HL-60 (cell line): ENCODE measurements at regions not wholly inside any gene's neighbourhood (a gene's known extent, or its start where the extent isn't known, plus 50 kb on each side); places are given as distances from the start of the nearest gene placed in this dataset.

ENCODE experiments used
- DNase-seq, 2 experiments: peaks; one replicate each; pipeline ENCODE4 v3.0.0-alpha.2; 2010 to 2020; ENCODE audit warnings: low read depth in 1 of 2, low spot score in 1 of 2
- H3K27ac ChIP-seq: fragments of 250-450 bp; sonication (Bioruptor Pico); replicated peaks from 2 replicates; pipeline ENCODE4 v1.5.1; 2020; ENCODE audit warnings: mild to moderate bottlenecking, moderate library complexity
- H3K27me3 ChIP-seq: fragments of 250-450 bp; sonication (Bioruptor Pico); 2 replicates; pipeline ENCODE4 v1.5.1; 2021; ENCODE audit warnings: mild to moderate bottlenecking, moderate library complexity; ENCODE audit not compliant: insufficient read depth, poor library complexity, severe bottlenecking
- H3K4me3 ChIP-seq: replicated peaks from 2 replicates; pipeline ENCODE4 v1.5.1; 2011; ENCODE audit warnings: mild to moderate bottlenecking, control low read depth, low read length; ENCODE audit not compliant: insufficient read depth
- CTCF ChIP-seq: IDR thresholded peaks from one replicate; pipeline ENCODE4 v1.5.1; 2011; ENCODE audit warnings: low read length, control low read depth, inconsistent platforms; ENCODE audit not compliant: insufficient read depth
- GABPA ChIP-seq: IDR thresholded peaks from 2 replicates; pipeline ENCODE4 v1.6.1; 2012; ENCODE audit warnings: low read depth
- POLR2AphosphoS5 ChIP-seq: IDR thresholded peaks from 2 replicates; pipeline ENCODE4 v1.6.1; 2012; ENCODE audit warnings: low read depth
- REST ChIP-seq: IDR thresholded peaks from 2 replicates; pipeline ENCODE4 v1.6.1; 2012; ENCODE audit warnings: low read depth; ENCODE audit not compliant: insufficient replicate concordance
- SPI1 ChIP-seq: IDR thresholded peaks from 2 replicates; pipeline ENCODE4 v1.6.1; 2012; ENCODE audit warnings: low read depth, mild to moderate bottlenecking, borderline replicate concordance

DNA sequence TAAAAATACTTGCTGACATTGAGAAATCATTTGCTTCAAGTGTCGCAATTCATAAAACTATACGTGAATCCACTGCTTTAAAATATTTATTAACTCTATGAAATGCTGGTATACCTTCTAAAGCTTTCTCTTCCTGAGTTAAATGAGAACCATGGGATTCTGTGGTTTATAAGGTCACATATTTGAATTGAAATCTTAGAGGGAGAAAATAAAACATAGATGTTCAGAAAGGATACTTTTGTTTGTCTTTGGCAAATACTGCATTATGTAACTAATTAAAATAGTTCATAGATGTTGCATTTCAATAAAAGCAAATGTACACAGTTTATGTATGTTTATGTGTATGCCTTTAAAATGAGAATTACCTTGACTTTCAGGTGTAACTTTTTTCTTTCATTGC is 250.1 kb downstream of the FAM170A start:
- no peak for TF ChIP-seq GABPA
- no peak for TF ChIP-seq CTCF
- TF ChIP-seq SPI1: no peak
- TF ChIP-seq POLR2AphosphoS5: no peak
- no peak for TF ChIP-seq REST
- Histone ChIP-seq H3K27ac (no peak overlapping the region), H3K27me3 (no peaks in the 10 kb centered on the region), H3K4me3 (no peak overlapping the region)
- DNase-seq: no peak

DNA sequence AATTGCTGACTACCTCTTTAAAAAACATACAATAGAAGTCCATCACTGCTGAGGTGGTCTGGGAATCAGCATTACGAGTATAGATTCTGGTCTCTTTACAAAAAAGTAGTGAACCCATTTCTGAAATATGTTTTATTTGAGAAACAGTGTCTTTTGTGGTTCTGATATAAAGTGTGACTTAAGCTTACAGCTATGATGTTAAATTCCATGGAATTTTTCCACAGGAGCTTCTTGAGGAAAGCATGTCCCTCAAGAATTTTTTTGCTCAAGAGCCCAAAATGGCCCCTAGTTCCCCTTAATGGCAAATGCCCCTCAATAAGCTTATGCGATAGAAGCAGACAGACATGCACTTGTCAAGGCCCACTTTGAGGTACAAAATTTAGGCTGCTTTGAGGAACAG is 265.7 kb downstream of the FAM170A start:
- DNase-seq: no peak
- no peak for TF ChIP-seq SPI1
- no peak for TF ChIP-seq REST
- no peak for TF ChIP-seq GABPA
- TF ChIP-seq CTCF: no peak
- TF ChIP-seq POLR2AphosphoS5: no peak
- no peak overlapping the region for H3K27ac ChIP-seq

GRCh38 chr5:119896826-119897536 is 267.6 kb downstream of the FAM170A start:
- no peak for TF ChIP-seq POLR2AphosphoS5
- TF ChIP-seq CTCF: no peak
- no peak for TF ChIP-seq SPI1
- TF ChIP-seq REST: no peak
- no peak for TF ChIP-seq GABPA
- no peak overlapping the region for H3K27ac ChIP-seq
- H3K27me3 ChIP-seq: no peaks in the 10 kb centered on the region
- DNase-seq: no peak
- no peak overlapping the region for H3K4me3 ChIP-seq

More for the DNA sequence above, 265.7 kb downstream of the FAM170A start:
- Histone ChIP-seq H3K27me3 (no peaks in the 10 kb centered on the region), H3K4me3 (no peak overlapping the region)
